Right lung (tissue), 2 donors: ENCODE measurements at regions not wholly inside any gene's neighbourhood (a gene's known extent, or its start where the extent isn't known, plus 50 kb on each side); places are given as distances from the start of the nearest gene placed in this dataset.
"Not testable (repeated sequence)": the region's sequence is repeated elsewhere in the genome, so short reads cannot be mapped to it uniquely, and the experiment has no call there.

Experiments
- DNase-seq, 2 donors: peaks; one replicate each; pipeline ENCODE4 v3.0.0-alpha.2; 2013

DNA sequence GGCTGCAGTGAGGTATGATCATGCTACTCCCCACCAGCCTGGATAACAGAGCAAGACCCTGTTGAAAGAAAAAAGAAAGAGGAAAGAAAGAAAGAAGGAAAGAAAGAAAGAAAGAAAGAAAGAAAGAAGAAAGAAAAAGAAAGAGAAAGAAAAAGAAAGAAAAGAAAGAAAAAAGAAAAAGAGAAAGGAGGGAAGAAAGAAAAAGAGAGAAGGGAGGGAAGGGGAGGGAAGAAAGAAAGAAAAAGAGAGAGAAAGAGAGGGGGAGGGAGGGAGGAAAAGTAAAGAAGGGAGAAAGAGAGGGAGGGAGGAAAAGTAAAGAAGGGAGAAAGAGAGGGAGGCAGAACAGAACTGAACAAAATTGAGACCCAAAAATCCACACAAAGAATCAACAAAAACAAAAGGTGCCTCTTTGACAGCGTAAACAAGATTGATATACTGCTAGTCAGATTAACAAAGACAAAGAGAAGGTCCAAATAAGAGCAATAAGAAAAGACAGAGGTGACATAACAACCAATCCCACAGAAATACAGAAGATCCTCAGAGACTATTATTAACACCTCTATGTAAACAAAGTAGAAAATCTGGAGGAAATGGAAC is 293.9 kb upstream of the AMIGO2 start:
- no peak for DNase-seq

DNA sequence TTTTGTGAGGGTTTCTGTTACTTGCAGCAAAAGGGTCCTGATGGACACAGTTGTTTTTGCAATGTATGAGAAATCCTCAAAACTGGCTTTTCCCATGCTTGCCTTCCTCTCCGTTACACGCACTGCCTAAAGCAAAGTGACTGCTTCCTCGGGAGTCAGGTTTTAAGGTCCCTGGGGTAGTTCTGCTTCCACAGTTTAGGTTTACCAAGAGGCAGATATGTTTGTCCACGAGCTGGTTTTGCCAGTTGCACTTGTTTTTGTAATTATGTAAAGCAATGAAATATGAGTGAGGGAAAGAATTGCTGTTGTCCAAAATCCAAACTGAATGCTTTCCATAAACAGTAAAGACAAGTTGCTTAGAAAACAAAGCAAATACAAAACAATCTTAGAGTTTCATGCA is 290.7 kb upstream of the AMIGO2 start:
- DNase-seq, result no peak

DNA sequence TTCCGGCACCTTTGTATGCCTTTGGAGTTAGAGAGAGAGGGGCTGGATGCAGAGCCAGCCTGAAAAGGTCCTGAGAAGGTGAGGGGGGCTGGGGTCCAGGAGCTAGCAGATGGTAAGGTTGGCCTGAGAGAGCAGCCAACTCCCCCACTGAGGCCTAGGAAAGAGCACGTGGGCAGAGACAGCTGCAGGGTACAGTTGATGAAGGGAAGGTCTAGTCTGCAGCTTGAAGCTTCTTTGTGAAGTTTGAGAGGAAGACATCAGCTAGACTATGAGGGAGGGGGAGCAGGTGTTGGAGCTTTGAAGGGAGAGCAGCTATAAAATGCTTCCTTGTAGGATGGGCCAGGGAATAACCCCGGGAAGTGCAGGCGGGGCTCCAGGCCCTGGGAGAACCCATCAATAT is 289.3 kb upstream of the AMIGO2 start:
- DNase-seq, result no peak

DNA sequence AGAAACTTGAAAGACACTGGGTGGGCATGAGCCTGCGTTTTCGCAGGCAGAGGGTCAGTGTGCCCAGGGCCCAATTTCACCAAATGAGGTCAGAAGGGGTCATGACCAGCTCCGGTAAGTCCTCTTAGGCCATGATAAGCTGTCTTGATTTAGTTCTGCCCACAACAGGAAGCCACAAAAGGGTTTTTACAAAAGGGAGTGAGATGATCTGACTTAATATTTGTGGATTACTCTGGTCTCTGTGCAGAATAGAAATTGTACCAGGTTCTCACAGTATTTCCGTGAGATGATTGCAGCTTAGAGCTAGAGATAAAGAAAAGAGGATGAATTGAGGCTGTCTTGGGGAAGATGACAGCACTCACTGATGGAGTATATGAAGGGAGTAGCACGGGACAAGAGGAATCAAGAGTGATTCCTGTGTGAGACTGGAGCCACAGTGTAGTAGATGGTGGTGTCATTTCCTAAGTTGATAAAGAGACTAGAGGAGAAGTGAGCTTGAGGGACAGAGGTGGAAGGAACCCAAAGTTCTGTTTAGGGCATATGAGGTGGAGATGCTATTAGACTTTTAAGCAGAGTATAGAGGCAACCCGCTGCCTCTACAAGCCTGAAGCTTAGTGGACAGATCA is 288.3 kb upstream of the AMIGO2 start:
- DNase-seq, result no peak

DNA sequence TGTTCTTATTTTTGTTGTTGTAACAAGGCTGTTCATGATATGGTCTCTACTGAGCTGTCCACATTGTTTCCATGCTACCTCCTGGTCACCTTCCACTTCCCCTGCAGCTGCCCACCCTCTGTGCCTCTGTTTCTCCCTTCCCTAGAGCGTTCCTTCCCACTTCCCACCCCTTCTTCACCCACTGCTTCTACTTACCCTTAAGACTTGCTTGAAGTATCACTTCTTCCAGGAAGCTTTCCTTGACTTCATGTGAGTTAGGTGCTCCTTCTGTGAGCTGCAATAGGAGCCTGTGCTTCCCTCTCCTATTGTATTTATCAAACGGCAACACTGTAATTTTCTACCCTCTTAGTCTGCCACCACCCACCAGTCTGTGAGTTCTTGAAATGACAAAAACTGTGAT is 286.8 kb upstream of the AMIGO2 start:
- DNase-seq, result no peak

DNA sequence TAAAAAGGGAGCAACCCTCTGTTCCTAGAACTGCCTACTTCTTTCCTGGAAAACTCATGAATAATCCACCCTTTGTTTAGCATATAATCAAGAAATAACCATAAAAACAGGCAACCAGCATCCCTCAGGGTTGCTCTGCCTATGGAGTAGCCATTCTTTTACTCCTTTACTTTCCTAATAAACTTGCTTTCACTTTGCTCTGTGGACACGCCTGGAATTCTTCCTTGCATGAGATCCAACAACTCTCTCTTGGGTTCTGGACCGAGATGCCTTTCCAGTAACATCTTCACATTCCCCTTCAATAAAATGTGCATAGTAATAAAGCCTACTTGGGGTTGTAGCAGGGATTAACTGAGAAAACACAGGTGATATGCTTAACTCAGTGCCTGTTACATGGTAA is 286.4 kb upstream of the AMIGO2 start:
- DNase-seq, result no peak

DNA sequence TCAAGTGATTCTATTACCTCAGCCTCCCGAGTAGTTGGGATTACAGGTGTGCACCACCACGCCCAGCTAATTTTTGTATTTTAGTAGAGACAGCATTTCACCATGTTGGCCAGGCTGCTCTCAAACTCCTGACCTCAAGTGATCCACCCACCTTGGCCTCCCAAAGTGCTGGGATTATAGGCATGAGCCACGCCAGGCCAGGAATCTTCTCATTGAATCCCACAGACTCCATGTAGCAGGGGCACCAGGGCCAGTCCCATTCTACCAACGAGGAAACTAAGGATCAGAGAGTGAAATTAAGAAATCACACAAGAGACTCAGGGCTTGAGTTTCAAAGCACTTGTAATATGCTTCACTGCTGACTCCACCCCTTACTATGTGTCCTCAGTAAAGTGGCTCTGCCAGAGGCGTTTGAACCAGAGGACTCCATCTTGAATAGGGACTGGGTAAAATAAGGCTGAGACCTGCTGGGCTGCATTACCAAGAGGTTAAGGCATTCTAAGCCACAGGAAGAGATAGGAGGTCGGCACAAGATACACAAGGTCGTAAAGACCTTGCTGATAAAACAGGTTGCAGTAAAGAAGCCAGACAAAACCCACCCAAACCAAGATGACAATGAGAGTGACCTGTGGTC is 285.8 kb upstream of the AMIGO2 start:
- DNase-seq, result not testable (repeated sequence)

DNA sequence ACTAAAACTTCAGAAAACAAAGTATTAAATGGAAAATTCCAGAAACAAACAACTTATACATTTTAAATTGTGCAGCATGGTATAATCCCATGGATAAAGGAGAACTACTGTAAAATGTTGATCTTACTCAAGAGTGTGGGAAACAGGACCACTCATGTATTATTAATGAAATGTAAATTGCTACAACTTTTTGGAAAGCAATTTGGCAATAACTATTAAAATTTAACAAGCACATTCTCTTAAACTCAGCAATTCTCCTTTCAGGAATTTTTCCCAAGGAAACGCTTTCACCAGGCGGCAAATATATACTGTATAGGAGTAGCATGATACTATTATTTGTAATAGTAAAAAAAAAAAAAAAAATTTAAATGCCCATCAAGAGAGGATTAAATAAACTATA is 284.5 kb upstream of the AMIGO2 start:
- DNase-seq, result no peak

DNA sequence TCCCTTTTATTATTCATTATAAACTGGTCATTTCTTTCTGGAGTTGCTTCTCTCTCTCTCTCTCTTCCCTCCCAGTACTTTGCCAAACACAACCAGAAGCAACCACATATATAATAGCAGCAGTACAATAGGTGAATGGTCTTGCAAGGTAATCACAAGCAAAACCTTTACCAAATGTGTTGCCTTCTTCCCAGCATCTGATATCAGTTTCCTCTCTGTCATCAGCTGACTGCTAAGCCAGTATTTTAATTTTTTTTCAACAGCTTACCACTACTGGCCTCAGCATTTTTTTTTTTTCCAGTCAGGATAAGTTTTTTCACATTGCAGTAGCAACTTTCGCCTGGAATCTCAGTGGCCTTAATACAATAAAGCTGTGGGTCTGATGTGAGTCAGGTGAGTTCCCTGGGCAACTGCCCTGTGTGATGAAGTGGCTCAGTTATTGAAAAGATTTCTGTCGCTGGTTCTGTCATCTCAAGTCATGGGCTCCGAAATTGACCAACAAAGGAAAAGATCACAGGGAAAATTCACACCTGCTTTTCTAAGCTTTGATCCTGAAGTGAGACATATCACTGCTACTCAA is 282.5 kb upstream of the AMIGO2 start:
- DNase-seq, result no peak

DNA sequence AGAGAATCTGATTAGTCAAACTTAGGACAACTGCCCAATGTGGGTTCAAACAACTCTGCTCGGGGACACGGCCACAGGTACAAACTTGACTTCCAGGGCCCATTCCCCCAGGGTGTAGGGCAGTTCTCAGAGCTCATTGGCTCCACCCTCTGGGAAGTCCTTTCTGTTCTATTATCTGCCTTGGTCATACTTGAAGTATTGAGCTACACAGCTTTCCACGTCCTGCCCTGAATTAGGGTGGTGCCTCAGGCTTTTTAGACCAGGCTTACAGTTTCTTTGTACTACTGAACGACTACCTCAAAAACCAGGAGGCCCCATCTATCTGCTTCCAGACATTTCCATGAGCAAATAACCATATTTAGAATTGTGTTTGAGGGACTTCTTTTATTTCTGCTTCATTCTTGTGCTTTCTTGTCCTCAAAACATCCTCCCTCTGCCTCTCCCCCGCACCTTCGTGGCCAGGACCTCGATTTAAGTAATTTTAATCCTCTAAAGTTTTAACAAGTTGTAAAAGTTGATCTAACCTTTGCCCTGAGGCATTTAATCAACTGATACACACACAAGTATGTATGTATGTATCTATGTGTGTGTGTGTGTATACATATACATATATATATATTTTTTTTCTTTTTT is 281.7 kb upstream of the AMIGO2 start:
- no peak for DNase-seq

DNA sequence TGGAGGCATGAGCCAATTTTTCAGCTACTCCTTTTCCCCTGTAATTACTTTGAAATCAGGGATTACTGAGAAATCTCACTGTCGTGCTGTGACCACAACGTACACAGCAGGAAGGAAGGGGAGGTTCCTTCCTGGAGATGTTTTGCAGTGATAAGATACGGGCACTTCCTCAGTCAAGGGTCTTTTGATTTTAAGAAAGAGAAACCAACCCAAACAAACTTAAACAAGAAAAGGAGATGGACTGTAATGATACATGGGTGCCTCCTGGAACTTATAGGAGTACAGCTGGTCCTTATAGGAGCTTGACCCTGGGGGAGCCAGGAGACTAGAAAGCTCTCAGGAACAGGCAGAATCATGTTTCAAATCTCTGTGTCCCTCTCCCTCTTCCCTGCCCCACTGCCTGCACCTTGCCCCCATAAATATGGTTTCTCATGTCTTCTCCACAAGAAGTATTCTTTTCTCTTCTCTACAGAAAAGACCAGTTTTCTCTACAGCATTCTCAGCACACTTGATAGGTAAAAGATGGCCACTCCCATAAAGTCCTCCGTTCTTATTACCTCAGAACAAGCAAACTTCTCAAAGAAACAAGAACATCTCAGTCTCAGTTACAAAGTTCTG is 281.1 kb upstream of the AMIGO2 start:
- DNase-seq, result no peak

DNA sequence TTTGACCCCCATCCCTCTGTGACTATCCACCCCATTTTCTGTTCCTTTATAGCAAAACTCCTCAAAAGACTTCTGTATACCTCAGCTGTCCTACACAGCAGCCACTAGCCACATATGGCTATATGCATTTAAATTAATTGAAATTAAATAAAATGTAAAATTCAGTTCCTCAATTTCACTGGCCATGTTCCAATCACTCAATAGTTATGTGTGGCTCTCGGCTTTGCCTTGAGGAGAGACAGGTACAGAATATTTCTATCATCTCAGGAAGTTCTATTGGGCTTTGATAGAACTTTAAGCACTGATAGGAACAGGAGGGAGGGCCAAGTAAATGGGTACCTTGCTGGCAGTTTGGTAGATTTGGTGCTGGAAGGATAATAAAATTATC is 280.3 kb upstream of the AMIGO2 start:
- DNase-seq, result no peak

DNA sequence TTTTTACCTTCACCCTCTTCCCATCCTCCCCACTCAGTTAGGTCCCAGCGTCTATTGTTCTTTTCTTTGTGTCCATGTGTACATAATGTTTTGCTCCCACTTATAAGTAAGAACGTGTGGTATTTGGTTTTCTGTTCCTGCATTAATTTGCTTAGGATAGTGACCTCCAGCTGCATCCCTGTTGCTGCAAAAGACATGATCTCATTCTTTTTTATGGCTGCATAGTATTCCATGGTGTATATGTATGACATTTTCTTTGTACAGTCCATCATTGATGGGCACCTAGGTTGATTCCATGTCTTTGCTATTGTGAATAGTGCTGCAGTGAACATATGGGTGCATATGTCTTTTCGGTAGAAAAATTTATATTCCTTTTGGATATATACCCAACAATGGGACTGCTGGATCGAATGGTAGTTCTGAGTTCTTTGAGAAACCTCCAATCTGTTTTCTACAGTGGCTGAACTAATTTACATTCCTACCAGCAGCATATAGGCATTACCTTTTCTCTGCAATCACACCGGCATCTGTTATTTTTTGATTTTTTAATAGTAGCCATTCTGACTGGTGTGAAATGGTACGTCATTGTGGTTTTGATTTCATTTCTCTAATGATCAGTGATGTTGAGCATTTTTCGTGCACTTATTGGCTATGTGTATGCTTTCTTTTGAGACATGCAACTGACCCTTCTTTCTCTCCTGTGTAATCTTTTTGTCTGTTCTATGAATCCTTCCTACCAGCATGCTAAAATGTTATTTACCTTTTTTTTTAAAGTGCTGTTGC is 279.7 kb upstream of the AMIGO2 start:
- DNase-seq, result no peak

DNA sequence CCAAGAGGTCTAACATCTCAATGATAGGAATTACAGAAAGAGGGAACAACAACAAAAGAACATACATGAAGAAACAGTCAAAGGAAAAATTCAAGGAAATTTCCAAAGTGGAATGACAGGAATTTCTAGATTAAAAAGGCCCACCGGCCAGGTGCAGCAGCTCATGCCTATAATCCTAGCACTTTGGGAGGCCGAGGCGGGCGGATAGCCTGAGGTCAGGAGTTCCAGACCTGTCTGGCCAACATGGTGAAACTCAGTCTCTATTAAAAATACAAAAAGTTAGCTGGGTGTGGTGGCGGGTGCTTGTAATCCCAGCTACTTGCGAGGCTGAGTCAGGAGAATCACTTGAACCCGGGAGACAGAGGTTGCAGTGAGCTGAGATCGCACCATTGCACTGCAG is 277.2 kb upstream of the AMIGO2 start:
- not testable (repeated sequence) for DNase-seq

DNA sequence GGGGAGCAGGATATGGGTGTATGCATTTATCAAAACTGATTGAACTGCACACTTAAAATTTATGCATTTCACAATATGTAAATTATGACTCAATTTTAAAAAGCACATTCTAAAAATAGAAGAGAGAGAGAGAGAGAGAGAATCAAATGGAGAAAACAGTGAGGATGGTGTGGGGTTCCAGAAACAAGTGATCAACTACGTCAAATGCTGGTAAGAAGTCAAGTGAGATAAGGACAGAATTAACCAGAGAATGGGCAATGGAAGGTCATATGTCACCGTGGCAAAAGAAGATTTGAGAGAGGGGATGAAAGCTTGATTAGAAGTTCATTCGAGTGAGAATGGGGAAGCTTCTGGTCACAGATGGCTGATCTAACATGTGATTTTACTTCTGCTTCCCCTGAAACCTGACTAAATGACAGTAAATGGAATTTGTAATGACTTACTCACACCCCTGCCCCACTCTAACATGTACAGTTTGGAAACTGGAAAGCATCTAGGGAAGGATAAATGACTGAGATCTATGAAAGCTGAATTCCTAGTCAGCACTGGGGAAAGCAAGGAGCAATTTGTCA is 276.5 kb upstream of the AMIGO2 start:
- DNase-seq, result no peak

DNA sequence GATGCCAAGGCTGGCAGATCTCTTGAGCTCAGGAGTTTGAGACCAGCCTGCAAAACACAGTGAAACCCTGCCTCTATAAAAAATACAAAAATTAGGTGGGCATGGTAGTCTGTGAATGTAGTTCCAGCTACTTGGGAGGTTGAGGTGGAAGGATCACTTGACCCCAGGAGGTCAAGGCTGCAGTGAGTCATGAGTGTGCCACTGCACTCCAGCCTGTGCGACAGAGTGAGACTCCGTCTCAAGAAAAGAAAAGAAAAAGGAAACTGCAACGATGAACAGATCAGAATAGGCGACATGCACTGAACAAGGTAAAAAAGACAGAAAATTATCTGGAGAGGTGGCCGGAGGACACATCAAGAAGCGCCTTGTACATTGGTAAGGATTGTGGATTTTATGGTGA is 273.7 kb upstream of the AMIGO2 start:
- DNase-seq, result no peak

DNA sequence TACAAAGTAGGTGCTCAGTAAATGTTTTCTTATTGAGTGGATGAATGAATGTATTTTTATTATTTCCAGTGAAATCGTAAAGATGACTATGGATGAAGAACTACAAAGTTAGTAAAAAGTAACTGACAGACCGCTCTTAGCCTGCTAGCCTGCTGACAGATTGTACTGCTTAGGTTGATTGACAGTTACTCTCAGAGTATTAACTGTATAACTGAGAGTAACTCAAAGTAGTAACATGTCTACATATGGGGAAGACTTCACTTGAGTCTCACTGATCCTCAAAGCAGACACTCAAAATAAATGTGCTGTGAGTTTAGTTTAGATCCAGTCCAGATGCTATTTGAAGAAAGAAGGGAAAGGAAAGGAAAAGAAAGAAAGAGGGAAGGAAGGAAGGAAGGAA is 272.3 kb upstream of the AMIGO2 start:
- no peak for DNase-seq

DNA sequence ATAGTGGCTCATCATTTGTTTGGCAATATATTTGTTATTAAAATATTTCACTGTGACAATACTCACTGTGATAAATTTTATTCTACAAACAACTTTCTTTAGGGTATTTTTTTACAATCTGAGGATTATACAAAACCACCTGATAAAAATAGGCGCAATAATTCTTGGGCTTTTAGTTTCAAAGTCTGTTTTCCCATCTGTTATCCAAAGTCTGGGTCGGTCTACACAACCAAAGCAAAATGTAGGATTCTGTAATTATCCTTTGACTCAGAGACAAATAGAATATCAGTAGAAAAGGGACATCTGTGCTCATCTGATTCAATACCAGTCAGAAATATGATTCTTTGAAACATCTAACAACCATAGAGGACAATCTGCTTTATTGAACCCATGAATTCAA is 271.8 kb upstream of the AMIGO2 start:
- DNase-seq, result no peak

DNA sequence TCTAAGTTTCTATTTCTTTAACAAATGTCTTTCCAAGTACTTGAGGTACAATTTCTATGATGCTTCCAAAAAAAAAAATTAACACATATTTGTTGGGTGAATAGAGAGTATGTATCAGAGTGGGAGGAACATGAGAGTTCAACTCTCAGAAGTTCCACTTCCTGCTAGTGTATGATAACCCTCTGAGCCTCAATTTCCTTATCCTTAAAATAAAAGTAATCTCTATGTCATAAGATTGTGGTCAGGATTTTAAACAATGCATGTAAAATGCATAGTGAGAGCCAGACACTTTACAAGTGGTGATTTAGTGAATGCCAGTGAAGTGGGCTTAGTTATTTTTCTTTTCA is 270.3 kb upstream of the AMIGO2 start:
- DNase-seq, result no peak

DNA sequence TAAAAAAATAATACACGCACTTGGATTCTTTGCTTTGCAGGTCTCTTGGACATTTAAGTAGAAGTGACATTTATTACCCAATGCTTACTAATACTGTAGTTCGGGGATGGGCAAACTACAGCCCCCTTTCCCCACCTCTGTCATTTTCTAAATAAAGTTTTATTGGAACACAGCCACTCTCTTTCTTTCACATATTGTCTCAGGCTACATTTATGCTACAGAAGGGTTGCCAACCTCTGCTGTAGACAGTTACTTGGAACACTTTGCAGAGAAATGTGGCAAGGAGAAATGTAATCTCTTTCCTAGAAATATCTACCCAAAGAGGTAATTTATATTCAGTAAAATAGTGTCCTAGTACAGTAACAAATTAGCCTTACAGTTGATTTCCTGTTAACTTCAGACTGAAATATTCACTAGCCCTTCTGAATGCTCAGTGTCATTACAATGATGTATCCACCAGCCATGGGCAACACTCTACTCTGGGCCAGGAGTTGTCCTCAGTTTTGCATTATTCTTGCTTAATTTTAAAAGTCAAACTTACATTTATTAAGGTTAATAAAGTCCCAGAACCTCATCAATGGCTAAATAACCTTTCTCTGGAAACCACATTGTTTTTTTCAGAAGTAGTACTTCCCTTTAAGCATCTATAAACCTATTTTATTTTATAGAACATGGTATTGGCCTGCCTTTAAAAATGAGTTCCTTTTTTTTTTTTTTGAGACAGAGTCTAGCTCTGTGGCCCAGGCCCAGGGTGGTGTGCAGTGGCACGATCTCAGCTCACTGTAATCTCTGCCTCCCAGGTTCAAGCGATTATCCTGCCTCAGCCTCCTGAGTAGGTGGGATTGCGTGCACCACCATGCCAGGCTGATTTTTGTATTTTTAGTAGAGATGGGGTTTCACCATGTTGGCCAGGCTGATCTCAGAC is 269.6 kb upstream of the AMIGO2 start:
- DNase-seq, result no peak
